Stimulated activated CD8-positive, alpha-beta memory T cell treated with anti-CD3 and anti-CD28 coated beads, Interleukin-2, amount 100 ng/mL, for 48 hours (primary cell): ENCODE measurements at regions not wholly inside any gene's neighbourhood (a gene's known extent, or its start where the extent isn't known, plus 50 kb on each side); places are given as distances from the start of the nearest gene placed in this dataset.

Experiments used
- DNase-seq, 2 donors: peaks; one replicate each; pipeline ENCODE4 v3.0.0-alpha.2; 2020; ENCODE audit warnings: low read depth in 2 of 2

DNA sequence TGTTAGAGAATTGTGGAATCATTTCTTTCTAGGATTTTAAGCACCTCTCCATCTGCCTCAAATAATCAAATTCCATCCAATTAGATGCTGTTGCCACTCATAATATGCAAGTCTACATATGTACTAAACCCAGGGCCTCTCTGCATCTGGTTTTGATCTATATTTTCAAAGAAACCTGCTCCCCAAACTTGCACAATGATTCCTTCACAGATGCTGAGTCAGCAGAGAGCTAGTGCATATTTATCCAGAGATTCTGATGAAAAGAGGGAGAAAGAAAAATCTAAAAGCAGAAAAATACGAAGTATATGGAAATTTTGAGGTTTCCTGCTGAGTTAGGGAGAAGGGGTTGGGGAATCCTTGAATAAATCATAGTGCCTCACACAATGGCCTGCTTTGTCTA is 235.1 kb upstream of the RBFOX1 start:
- DNase-seq, result no peak

DNA sequence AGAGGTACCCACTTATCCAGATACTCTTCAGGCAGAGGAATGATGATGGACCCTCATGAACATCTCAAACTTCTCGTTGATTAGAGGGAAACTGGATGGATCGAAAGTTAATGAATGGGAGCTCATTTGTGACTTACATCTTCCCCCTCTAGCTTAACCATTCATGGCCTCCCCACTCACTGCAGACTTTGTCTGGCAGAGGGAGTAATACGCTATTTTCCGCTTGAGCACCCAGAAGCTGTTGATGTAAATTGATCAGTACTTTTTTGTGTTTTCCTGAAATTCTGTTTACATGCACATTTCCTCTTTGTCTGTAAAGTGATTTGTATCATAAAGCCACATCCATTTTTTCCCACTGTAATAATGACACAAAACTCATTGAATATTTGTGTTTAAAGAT is 239.1 kb upstream of the RBFOX1 start:
- DNase-seq, result no peak

DNA sequence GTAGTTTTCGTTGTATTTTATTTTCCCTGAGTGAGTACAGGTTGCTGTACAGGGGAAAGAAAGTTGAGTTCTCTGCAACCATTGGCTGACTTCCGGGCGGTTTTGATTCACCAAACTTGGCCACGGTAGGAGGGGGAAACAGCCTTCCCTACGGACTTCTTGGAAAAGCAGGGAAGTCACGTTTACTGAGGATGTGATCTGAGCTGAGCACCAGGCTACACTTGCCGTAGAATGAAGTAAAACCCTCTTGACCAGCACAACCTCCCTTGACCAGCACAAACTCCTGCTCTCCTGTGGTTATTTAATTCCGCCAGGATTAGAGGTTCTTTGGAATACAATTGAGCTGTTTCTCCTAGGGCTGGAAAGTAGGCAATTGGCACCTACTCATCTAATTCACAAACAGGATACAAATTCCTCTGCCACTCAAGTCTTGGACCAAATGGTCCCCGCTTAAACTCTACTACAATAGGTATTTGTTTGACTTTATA is 242.0 kb upstream of the RBFOX1 start:
- DNase-seq, result no peak

DNA sequence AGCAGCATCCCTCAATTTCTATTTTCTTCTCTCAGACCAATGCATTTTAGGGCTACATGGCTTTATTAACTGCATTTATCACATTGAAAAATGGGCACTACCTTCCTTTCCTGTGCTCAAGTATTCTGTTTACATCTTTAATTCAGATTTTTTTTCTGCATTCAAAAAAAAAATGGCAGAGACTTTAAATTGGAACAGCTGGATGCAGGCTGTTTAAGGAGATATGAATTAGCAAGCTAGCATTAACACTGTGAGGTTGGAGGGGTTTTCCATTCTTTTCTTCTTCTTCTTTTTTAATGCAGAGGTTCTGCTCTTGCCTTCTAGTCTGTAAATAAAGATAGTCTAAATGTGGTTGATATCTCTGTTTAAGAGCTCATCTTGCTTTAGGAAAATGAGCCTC is 242.9 kb upstream of the RBFOX1 start:
- no peak for DNase-seq

DNA sequence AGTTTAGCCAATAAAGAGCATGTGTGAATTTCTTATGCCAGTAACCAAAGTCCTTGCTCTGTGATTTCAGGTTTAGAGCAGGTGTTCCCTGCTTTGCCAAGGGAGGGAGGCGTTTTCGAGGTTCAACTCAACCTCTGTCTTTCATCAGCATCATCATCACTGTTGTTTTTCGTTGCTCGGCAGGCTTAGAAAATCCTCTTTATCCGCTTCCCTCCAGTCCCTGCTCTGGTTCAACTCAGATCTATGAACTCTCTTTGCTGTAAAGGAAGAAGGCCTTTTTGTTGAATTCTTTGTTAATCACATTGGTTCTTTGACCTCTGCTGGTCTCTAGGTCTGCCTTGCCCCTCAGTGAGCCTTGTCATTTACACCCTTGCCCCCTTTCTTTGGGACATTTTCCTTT is 243.9 kb upstream of the RBFOX1 start:
- no peak for DNase-seq

GRCh38 chr16:7086822-7087616 is 245.6 kb upstream of the RBFOX1 start:
- no peak for DNase-seq

DNA sequence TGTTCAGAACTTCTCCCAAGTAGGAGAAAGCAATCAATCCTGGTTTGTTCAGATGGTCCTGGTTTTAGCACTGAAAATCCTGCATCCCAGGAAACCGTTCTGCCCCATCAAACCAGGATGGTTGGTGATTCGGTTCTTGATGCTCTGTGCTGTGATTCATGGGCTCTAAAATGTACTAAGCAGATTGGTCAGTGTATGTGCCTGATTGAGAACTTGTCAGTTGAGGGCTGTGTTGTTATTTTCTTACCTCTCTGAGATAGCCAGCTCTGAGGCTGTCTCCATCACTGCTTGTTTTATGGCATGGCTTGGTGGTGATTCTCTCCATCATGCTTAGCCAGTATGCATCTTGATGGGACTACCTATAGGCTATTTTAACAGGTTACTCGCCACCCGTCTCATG is 246.9 kb upstream of the RBFOX1 start:
- no peak for DNase-seq

GRCh38 chr16:7083096-7083495 is 249.5 kb upstream of the RBFOX1 start:
- DNase-seq, result no peak

- DNase-seq, result no peak
These were observed 255.0 kb upstream of the RBFOX1 start for GRCh38 chr16:7077636-7078035.

GRCh38 chr16:7074715-7075114 is 257.9 kb upstream of the RBFOX1 start:
- no peak for DNase-seq

GRCh38 chr16:7057458-7057857 is 275.2 kb upstream of the RBFOX1 start:
- no peak for DNase-seq

DNA sequence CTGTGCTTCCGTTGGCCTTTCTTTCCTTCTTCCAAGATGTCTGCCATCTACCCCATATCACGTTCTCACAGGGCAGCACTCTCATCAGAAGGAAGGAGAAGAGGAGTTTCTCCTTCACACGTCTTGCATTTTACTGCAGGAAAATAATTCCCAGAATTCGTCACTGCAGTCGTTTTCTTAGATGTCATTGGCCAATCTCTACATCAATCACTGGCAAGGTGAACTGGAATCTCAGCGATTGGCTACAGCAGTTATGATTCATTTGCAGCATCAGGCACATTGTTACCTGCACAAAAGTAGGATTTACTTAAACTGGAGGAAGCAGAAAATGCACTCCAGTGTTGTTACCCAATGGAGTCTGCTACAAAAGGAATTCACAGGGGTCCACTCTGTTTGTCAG is 277.2 kb upstream of the RBFOX1 start:
- DNase-seq, result no peak

DNA sequence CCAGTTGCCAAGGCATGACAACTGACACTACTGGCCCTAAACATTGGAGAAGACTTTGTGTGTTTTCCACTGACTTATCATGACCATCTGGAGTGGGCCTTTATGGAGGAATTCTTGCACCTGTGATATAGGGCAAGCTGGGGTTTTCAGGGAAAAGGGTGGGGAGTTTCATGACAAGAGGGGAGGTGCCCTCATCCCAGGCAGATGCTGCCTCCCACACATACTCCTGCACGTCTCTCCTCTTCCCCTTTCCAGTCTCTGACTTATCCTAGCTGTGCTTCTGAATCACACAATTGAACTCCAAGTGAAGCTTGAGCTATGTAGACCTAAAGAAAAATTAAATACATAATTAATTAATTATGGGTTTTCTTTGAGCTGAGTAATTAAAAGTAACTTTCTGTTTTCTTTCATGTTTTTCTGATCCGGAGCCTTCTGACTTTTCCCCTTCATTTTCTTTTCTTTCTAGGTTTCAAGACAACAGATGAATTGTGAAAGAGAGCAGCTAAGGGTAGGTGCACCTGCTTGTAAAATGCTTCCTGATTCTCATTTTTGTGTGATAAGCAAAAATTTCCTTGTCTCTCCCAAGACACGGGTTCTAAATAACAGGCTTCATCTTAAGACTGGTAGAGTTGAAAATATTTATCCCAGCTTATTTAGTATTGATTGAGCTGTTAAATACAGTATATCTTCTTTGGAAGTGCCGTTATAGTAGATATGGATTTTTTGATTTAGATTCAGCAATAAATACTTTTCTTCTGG is 280.9 kb upstream of the RBFOX1 start:
- no peak for DNase-seq

DNA sequence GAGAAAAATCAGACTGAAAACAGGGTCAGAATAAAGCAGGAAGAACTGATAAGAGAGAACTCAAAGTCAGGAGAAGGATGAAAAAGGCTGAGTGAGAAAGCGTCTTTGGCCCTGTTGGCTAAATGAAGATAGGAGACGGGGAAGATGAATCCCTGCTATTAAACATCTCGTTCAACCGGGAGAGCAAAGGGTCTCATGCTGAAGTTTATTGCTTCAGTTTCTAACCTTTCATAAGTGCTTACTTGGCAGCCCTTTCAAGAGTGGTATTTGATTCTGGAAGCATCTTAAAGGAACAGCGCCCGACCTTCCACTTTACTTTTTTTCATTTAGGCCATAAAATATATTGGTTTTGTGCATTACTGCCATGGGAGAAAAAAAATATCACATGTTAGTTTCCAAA is 288.3 kb upstream of the RBFOX1 start:
- DNase-seq, result no peak

- DNase-seq, result no peak
These were observed 294.2 kb upstream of the RBFOX1 start for GRCh38 chr16:7038475-7038874.

DNA sequence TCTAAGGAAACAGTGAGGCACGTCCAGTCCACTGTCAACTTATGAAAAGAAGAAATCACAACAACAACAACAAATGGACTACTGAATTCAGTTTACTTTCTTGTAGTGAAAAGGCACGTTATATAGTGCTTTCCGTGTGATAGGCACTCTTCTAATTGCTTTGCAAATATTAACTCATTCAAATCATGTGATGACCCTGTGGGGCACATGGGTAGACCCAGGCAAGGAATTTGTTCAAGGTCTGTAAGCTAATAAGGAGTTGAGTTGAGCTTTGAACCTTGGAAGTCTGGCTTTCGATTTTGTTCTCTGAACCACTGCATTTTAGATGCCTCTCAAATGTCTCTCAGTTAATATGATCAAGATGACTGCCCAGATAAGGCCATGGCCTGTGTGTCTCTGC is 295.1 kb upstream of the RBFOX1 start:
- no peak for DNase-seq

GRCh38 chr16:7031031-7031430 is 301.6 kb upstream of the RBFOX1 start:
- no peak for DNase-seq

DNA sequence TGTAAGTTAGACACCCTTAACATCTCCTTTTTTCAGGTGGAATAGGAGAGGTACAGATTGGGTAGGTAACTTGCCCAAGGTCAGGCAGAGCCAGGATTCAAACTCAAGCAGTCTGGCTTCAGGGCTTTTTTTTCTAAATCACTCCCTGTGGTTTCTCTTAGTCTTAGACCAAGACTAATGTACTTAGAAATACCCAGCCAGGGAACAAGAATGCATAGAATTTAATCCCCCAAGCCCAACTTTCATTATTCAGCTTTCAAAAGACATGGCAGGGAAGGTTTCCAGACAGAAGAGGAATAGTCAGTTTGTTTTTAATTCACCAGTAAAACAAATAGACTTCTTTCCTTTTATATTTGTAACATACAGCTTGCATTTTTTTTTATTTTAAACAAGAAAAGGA is 305.2 kb upstream of the RBFOX1 start:
- DNase-seq, result no peak

GRCh38 chr16:7026639-7027038 is 306.0 kb upstream of the RBFOX1 start:
- DNase-seq, result no peak

DNA sequence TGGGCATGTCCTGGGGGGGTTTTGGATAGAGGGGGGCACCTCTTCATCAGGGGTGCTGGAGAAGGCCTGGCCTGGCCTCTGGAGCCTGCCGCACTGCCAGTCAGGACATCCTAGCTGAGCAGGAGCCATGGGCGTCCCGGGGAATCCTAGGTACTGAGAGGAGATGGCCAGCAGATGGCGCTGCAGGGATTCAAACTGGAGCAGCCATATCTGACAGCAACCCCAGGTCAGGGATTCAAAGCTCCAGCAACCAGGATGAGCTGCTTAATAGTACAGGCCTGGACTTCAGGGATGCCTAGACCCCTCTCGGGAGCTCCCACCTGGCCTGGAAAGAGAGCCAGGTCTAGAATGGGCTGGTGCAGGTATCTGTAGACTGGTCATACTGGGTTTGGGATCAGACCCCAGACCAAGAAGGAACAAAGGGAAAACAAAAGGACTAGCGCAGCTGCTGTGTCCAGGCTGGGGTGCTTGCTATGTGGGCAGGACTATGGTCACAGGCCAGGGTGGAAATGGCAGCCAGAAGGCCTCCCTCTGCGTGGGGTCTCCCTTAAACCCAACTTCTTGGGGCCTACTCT is 306.9 kb upstream of the RBFOX1 start:
- DNase-seq, result peak; percentile 11 to 20

DNA sequence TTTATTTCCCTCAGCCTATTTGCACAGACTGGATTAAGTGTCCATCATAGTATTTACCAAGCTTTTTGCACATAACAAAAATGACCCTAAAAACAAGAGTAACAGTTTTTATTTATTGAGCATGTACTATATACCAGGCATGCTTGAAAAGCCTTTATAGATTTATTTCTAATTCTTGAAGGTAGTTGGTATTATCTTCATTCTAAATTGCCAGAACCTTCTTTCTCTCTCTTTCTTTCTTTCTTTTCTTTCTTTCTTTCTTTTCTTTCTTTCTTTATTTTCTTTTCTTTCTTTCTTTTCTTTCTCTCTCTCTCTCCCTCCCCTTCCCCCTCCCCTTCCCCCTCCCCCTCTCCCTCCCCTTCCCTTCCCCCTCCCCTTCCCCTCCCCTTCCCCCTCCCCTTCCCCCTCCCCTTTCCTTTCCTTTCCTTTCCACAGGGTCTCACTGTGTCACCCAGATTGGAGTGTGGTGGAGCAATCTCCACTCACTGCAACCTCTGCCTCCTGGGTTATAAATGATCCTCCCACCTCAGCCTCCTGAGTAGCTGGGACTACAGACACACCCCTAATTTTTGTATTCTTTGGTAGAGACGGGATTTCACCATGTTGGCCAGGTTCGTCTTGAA is 310.9 kb upstream of the RBFOX1 start:
- DNase-seq, result no peak

DNA sequence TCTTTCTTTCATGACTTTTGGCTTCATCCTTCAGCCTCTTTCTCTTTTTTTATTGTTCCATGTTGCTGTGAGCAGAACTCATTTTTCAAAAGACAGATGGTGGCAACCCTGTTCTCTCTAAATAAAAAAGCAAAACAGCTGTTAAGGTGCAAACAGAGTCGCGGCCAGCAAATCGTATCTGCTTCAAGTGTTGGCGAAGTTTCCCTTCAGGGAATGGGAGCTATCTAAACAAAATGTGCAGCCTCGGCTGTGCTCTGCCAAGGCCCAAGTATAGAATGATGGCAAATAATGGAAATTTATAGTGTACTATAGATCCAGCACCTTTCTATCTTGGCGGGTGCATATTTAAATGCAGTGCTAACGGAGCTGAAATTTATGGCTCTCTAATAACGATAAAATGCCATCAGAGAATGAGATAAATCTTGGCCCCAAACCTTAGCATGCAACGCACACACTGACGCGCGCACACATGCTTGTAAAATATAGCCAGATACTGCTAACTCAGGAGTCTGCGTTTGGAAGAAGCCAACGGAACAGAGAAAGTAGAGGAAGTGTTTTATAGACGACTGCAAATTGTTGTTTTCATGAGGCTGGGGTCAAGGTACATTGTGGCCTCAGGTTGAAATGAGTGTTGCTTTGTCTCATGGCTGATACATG is 315.5 kb upstream of the RBFOX1 start:
- DNase-seq, result no peak
